Sigmoid colon (tissue), 6 donors: ENCODE measurements at regions not wholly inside any gene's neighbourhood (a gene's known extent, or its start where the extent isn't known, plus 50 kb on each side); places are given as distances from the start of the nearest gene placed in this dataset.

Experiments used
- DNase-seq: peaks from one replicate; pipeline ENCODE4 v3.0.0-alpha.2; 2019
- H3K27ac ChIP-seq, 4 donors: fragments of 200-600 bp; sonication (generic); one replicate each; pipeline ENCODE4 v1.5.1; 2016 to 2019; ENCODE audit warnings: mild to moderate bottlenecking in 1 of 4
- H3K27me3 ChIP-seq, 3 donors: fragments of 200-600 bp; sonication (generic); one replicate each; pipeline ENCODE4 v1.5.1; 2019; ENCODE audit warnings: mild to moderate bottlenecking in 1 of 3
- H3K36me3 ChIP-seq, 4 donors: fragments of 200-600 bp; sonication (generic); one replicate each; pipeline ENCODE4 v1.5.1; 2016 to 2019
- H3K4me1 ChIP-seq, 4 donors: fragments of 200-600 bp; sonication (generic); one replicate each; pipeline ENCODE4 v1.5.1; 2017 to 2019
- H3K4me3 ChIP-seq, 4 donors: fragments of 200-600 bp; sonication (generic); one replicate each; pipeline ENCODE4 v1.5.1; 2017 to 2019; ENCODE audit warnings: mild to moderate bottlenecking in 2 of 4, moderate library complexity in 1 of 4
- H3K9me3 ChIP-seq, 4 donors: fragments of 200-600 bp in 3 of 4; sonication (generic) in 3 of 4; one replicate each; pipeline versions ENCODE4 v1.5.1 to v1.6.1; 2013 to 2019
- EP300 ChIP-seq, 4 donors: sonication (generic); formaldehyde crosslinking; IDR thresholded peaks; one replicate each; pipeline ENCODE4 v1.6.1; 2017; ENCODE audit warnings: antibody characterized with exemption in 4 of 4
- POLR2A ChIP-seq, 2 donors: fragments of 450-650 bp; IDR thresholded peaks; one replicate each; pipeline ENCODE4 v1.6.1; 2016; ENCODE audit warnings: antibody characterized with exemption in 2 of 2, mild to moderate bottlenecking in 2 of 2, moderate library complexity in 2 of 2
- POLR2AphosphoS5 ChIP-seq, 4 donors: sonication (generic); formaldehyde crosslinking; IDR thresholded peaks; one replicate each; pipeline ENCODE4 v1.6.1; 2017; ENCODE audit warnings: antibody characterized with exemption in 4 of 4
- WGBS, 2 donors: extraction: QIAGEN DNeasy Blood & Tissue Kit; methylation state at CpG; one replicate each; pipeline ENCODE4 v1.1.7; 2013; 5-methylcytosine and 5-hydroxymethylcytosine counted together
- intact Hi-C: fragments of 100-400 bp; cut with DNase I; formaldehyde crosslinking; loops from one replicate; pipeline ENCODE4 v1.15.1; 2023
- TF ChIP-seq, protein P1 (sequence below), 4 experiments: fragments of 450-650 bp in 3 of 4; fragments of 200-600 bp in 1 of 4; IDR thresholded peaks; one replicate each; pipeline ENCODE4 v1.5.1; 2016 to 2019; ENCODE audit warnings: antibody characterized with exemption in 4 of 4, mild to moderate bottlenecking in 3 of 4, moderate library complexity in 2 of 4
- donor health status: healthy with polysubstance abuse.
- donor health status: healthy.

DNA sequence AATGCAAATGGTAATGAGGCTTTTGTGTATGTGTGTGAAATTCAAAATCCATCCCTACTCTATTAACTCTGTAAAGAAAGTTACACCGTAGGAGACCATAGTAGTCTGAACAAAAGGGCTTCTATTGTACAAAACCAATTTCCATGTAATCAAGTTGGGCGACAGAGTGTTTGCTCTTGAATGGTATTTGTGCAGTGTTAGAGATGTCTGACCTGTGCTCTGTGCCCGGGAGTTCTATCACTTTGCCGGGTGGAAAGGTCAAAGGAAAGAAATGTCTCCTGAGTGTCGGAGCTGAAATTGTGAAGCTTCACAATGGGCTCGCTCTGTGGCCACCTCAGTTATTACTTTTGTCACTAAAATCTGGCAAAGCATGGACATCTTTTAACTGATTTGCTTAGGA, 312.0 kb downstream of the SAMD5 start:
- no peak overlapping the region for H3K4me3 ChIP-seq
- WGBS, 2 donors: 48 to 85% methylated on average over 6 of the region's 6 CpGs
- no peaks in the 10 kb centered on the region for H3K27me3 ChIP-seq
- no peak for TF ChIP-seq EP300 (IDR thresholded peaks at IDR 0.05)
- TF ChIP-seq POLR2A (IDR thresholded peaks at IDR 0.05): no peak
- TF ChIP-seq POLR2AphosphoS5 (IDR thresholded peaks at IDR 0.05): no peak
- TF ChIP-seq, protein P1, sequence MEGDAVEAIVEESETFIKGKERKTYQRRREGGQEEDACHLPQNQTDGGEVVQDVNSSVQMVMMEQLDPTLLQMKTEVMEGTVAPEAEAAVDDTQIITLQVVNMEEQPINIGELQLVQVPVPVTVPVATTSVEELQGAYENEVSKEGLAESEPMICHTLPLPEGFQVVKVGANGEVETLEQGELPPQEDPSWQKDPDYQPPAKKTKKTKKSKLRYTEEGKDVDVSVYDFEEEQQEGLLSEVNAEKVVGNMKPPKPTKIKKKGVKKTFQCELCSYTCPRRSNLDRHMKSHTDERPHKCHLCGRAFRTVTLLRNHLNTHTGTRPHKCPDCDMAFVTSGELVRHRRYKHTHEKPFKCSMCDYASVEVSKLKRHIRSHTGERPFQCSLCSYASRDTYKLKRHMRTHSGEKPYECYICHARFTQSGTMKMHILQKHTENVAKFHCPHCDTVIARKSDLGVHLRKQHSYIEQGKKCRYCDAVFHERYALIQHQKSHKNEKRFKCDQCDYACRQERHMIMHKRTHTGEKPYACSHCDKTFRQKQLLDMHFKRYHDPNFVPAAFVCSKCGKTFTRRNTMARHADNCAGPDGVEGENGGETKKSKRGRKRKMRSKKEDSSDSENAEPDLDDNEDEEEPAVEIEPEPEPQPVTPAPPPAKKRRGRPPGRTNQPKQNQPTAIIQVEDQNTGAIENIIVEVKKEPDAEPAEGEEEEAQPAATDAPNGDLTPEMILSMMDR (IDR thresholded peaks at IDR 0.05): no peak
- H3K4me1 ChIP-seq: no peaks in the 10 kb centered on the region
- no peak overlapping the region for H3K27ac ChIP-seq
- no peaks in the 10 kb centered on the region for H3K36me3 ChIP-seq
- intact Hi-C loops: no loop called here
- no peak for DNase-seq
- no peaks in the 10 kb centered on the region for H3K9me3 ChIP-seq

DNA sequence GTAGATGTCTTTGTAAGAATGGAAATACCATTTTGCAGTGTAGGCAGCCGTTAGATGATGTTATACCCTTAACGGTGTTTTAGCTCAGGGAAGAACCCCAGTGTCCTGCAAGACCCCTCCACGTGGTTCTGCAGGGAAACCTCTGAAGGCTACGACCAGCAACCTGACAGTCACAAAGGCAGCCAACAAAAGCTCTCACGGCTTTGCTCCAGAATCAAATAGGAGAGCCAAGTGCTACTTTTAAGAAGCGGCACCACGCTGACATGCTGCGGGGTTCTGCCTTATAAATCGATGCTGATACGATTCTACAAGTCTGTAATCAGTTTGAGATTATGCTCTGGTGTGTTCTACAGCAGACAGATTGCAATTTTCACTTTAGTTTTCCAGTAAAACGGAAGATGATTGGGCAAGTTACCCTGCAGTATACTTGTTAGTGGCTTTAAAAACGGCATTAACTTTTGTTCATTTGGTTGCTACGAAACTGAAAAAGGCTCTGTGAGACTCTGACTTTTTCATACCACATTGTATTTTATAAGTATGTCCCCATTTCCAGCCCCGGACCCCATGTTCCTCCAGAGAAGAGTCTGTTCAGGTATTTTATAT, 312.9 kb downstream of the SAMD5 start:
- no peak for DNase-seq
- TF ChIP-seq EP300 (IDR thresholded peaks at IDR 0.05) (no peak), POLR2AphosphoS5 (IDR thresholded peaks at IDR 0.05) (no peak), POLR2A (IDR thresholded peaks at IDR 0.05) (no peak)
- TF ChIP-seq, protein P1 (IDR thresholded peaks at IDR 0.05): no peak
- Histone ChIP-seq H3K4me1 (no peaks in the 10 kb centered on the region), H3K36me3 (no peaks in the 10 kb centered on the region), H3K27me3 (no peaks in the 10 kb centered on the region), H3K27ac (no peak overlapping the region), H3K4me3 (no peak overlapping the region), H3K9me3 (no peaks in the 10 kb centered on the region)
- intact Hi-C loops: no loop called here
- WGBS, 2 donors: 89 to 91% methylated on average over 14 of the region's 14 CpGs

DNA sequence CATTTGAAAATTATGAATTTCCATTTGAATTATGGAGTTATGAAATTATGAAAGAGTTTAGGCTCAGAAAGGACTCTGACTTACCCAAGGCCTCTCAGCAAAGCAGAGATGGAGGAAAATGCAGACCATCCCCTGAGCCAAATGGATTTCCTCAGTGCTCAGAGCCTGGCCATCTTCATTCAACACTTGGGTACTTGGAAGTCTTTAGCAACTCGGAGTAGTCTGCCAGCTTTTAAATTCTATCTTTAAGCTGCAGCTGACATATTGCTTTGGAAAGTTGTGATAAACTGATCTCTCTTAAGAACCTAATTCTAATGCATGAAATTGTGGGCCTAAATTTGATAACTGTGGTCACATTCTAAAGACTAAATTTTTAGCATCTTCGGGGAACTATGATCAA, 315.4 kb downstream of the SAMD5 start:
- intact Hi-C loops: no loop called here
- DNase-seq: no peak
- H3K27me3 ChIP-seq: no peaks in the 10 kb centered on the region
- no peaks in the 10 kb centered on the region for H3K4me1 ChIP-seq
- no peak overlapping the region for H3K4me3 ChIP-seq
- WGBS, 2 donors: 82 to 89% methylated on average over 2 of the region's 2 CpGs
- TF ChIP-seq POLR2A (IDR thresholded peaks at IDR 0.05) (no peak), POLR2AphosphoS5 (IDR thresholded peaks at IDR 0.05) (no peak), EP300 (IDR thresholded peaks at IDR 0.05) (no peak)
- TF ChIP-seq, protein P1 (IDR thresholded peaks at IDR 0.05): no peak
- no peak overlapping the region for H3K27ac ChIP-seq
- H3K9me3 ChIP-seq: no peaks in the 10 kb centered on the region
- H3K36me3 ChIP-seq: no peaks in the 10 kb centered on the region

DNA sequence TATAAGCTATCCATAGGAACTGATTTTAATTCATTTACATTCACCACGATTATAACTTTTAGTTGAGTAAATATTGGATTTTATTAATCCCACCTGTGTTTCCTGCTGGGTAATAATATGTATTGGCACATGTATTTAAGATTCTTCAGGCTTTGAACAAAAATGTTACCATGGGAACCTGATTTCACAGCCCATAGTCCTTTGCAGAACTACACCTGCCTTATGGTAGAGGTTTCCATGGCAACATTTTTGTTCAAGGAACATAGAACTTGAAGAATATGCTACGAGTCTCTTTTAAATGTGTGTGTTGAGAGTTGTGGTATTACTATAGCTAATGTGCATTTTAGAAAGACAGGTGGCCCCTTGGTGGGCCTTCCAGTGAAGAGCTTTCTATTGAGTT, 317.4 kb downstream of the SAMD5 start:
- no peaks in the 10 kb centered on the region for H3K36me3 ChIP-seq
- no peak overlapping the region for H3K4me3 ChIP-seq
- H3K4me1 ChIP-seq: no peaks in the 10 kb centered on the region
- no peak for DNase-seq
- H3K27me3 ChIP-seq: no peaks in the 10 kb centered on the region
- H3K9me3 ChIP-seq: no peaks in the 10 kb centered on the region
- intact Hi-C loops: no loop called here
- TF ChIP-seq EP300 (IDR thresholded peaks at IDR 0.05): no peak
- no peak for TF ChIP-seq POLR2A (IDR thresholded peaks at IDR 0.05)
- TF ChIP-seq, protein P1 (IDR thresholded peaks at IDR 0.05): no peak
- TF ChIP-seq POLR2AphosphoS5 (IDR thresholded peaks at IDR 0.05): no peak
- WGBS, 2 donors: 73 to 87% methylated on average over 2 of the region's 2 CpGs
- H3K27ac ChIP-seq: no peak overlapping the region

DNA sequence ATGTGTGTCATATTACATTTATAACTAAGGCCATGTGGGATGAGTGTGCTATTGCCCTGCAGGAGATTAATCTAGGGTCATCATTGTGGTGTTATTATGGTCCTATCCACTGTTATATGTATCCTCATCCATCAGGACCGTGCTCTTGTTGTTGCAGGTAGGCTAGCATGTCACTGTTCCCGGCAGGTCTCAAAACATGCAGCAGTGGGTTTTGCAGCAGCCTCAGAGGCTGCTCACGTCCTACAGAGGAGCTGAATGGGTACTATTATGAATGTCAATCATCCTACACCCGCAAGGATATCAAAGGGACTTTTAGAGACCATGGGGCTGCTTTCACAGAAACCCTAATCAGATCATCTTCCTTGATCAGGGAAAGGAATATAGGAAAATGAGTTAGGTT, 318.2 kb downstream of the SAMD5 start:
- H3K27ac ChIP-seq: no peak overlapping the region
- H3K4me1 ChIP-seq: no peaks in the 10 kb centered on the region
- intact Hi-C loops: no loop called here
- WGBS, 2 donors: 85 to 93% methylated on average over 4 of the region's 4 CpGs
- TF ChIP-seq EP300 (IDR thresholded peaks at IDR 0.05): no peak
- H3K36me3 ChIP-seq: no peaks in the 10 kb centered on the region
- no peaks in the 10 kb centered on the region for H3K27me3 ChIP-seq
- H3K4me3 ChIP-seq: no peak overlapping the region
- no peak for DNase-seq
- no peaks in the 10 kb centered on the region for H3K9me3 ChIP-seq
